ENCODE measurements at regions not wholly inside any gene's neighbourhood (a gene's known extent, or its start where the extent isn't known, plus 50 kb on each side); places are given as distances from the start of the nearest gene placed in this dataset.

DNA sequence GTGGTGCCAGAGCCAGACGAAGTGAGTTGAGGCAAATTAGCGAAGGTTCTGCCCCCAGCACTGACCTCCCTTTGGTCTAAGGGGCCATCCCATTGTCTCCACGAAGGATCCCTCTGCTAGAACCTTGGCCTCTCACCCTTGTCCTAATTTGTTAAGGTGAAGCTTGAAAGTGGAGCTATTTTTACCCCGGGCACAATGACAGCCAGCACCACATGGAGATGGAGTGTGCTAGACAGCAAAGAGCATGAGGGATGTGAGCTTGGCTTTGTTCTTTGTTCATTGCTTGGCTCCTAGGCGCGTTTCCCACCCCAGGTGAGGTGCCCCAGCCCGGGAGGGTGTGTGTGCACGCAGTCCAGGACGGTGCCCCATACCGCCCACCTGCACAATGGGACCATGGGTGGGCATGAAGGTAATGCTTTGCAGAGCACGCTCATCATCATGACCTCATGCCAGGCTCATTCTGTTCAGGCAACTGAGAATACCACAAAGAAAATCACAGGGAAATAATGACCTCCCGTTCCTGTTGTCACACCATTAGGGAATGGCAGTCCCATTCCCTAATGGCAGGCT lies 361.0 kb upstream of the FZD8 start:
- H2AK5ac ChIP-seq (ENCODE audit: low read depth, low read length) = no peak overlapping the region
- H3K79me1 ChIP-seq (ENCODE audit: low read depth in 1 of 2, low read length in 2 of 2) = no peaks in the 10 kb centered on the region
- BruUV-seq (replicated peaks) = no TSS peak
- intact Hi-C loops (cut with micrococcal nuclease) (loop anchor here (5.0 kb wide), 1 partner anchor 361 kb away; the partner anchor contains the start of gene FZD8), in situ Hi-C loops (cut with MboI; ENCODE audit: low sequenced_read_pairs) (no loop called here), dilution Hi-C loops (cut with HindIII; ENCODE audit: low sequenced_read_pairs, unreplicated experiment) (no loop called here)
- H3K9me3 ChIP-seq (ENCODE audit: control insufficient read depth, insufficient read depth, low read length) = no peaks in the 10 kb centered on the region; the same call in 1 of the 2 replicates
- ATAC-seq (ENCODE audit: low read depth) (no peak), DNase-seq (no peak)
- H2AK9ac ChIP-seq (replicated peaks; ENCODE audit: low read depth, low read length, poor library complexity) = no peak overlapping the region
- H2BK5ac ChIP-seq (ENCODE audit: low read depth, low read length, poor library complexity, severe bottlenecking) = no peak overlapping the region
- CTCF ChIA-PET = no interaction called here
- H4K8ac ChIP-seq (ENCODE audit: low read depth in 2 of 2, low read length in 2 of 2) = no peak overlapping the region
- H3K56ac ChIP-seq (ENCODE audit: extremely low read depth, insufficient read depth, low read length) = no peak overlapping the region
- H2BK15ac ChIP-seq (ENCODE audit: low read depth, low read length) = no peak overlapping the region
- POLR2A ChIA-PET (ENCODE audit: unreplicated experiment) = no interaction called here
- H2BK120ac ChIP-seq (ENCODE audit: low read depth, low read length) = no peak overlapping the region
- H2AFZ ChIP-seq (replicated peaks; ENCODE audit: low read length, poor library complexity) = no peak overlapping the region
- H3K4me1 ChIP-seq (ENCODE audit: control insufficient read depth, insufficient read depth, low read length) = no peaks in the 10 kb centered on the region
- no peak overlapping the region for H3K9ac ChIP-seq (ENCODE audit: low read depth, low read length)
- TF ChIP-seq NFE2L2 (IDR thresholded peaks at IDR 0.05; ENCODE audit: low read depth, low read length) (no peak), MAFK (IDR thresholded peaks at IDR 0.05; ENCODE audit: low read depth, low read length) (no peak), SMC3 (IDR thresholded peaks at IDR 0.05; ENCODE audit: low read depth, low read length) (no peak)
- no peak overlapping the region for H2BK20ac ChIP-seq (ENCODE audit: low read depth, low read length)
- no peaks in the 10 kb centered on the region for H4K20me1 ChIP-seq (ENCODE audit: insufficient read depth, low read length)
- H3K27me3 ChIP-seq (ENCODE audit: control insufficient read depth, insufficient read depth, low read length) = no peaks in the 10 kb centered on the region; the same call in none of the 2 replicates
- H3K36me3 ChIP-seq (ENCODE audit: control insufficient read depth, insufficient read depth, low read length) = no peaks in the 10 kb centered on the region
- H3K4me2 ChIP-seq (ENCODE audit: low read depth, low read length) = no peak overlapping the region
- no peaks in the 10 kb centered on the region for H3K9me1 ChIP-seq (ENCODE audit: insufficient read depth, low read length)
- H3K4ac ChIP-seq (ENCODE audit: low read depth, low read length) = no peak overlapping the region
- no peak overlapping the region for H3K18ac ChIP-seq (ENCODE audit: low read depth, low read length)
- H3K14ac ChIP-seq (replicated peaks; ENCODE audit: low read depth, low read length) = no peak overlapping the region
- H4K91ac ChIP-seq (ENCODE audit: insufficient read depth, low read depth, low read length) = no peak overlapping the region
- no peak overlapping the region for H3K23ac ChIP-seq (ENCODE audit: low read depth, low read length)
- H3K4me3 ChIP-seq (ENCODE audit: insufficient read depth, low read depth, low read length) = no peak overlapping the region
- H4K5ac ChIP-seq (ENCODE audit: low read depth, low read length) = no peak overlapping the region
- 92% methylated on average over 2 of the region's 12 CpGs; no CpG with 5 or more reads in 1 of the 2 experiments for WGBS, 2 experiments (ENCODE audit: extremely low coverage in 2 of 2, insufficient read length in 1 of 2)
- no peak overlapping the region for H3K27ac ChIP-seq (ENCODE audit: insufficient read depth, low read length)

Measured in IMR-90 (cell line).